Activated CD4-positive, alpha-beta T cell treated with anti-CD3 and anti-CD28 coated beads, Interleukin-2, Interleukin-6, amounts not matched to agents 100 ng/mL and 50 ng/mL, durations not matched to agents 16 hours and 8 hours (primary cell): ENCODE measurements at regions not wholly inside any gene's neighbourhood (a gene's known extent, or its start where the extent isn't known, plus 50 kb on each side); places are given as distances from the start of the nearest gene placed in this dataset.
A peak's percentile ranks its signal among the peaks of the same experiment; 100 is the strongest.

ENCODE experiments used
- DNase-seq: peaks from one replicate; pipeline ENCODE4 v3.0.0-alpha.2; 2020

DNA sequence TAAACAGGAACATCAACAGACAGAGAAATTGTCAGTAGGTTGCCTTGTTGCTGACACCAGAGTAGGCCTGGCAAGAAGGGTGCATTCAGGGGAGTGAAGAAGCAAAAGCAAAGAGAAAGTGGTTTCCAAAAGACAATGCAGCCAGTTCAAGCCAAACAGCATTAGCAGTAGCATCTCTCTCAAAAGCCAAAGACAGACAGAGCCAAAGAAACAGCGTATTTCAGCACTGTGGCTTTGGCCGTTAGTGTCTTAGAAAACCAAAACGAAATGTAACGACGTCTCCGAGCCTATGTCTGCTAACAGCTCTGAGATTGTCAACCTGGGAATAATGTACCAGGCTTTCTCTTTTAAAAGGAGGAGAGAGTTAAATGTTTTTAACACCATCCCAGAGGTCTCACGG, 178.6 kb downstream of the NRP2 start:
- no peak for DNase-seq

DNA sequence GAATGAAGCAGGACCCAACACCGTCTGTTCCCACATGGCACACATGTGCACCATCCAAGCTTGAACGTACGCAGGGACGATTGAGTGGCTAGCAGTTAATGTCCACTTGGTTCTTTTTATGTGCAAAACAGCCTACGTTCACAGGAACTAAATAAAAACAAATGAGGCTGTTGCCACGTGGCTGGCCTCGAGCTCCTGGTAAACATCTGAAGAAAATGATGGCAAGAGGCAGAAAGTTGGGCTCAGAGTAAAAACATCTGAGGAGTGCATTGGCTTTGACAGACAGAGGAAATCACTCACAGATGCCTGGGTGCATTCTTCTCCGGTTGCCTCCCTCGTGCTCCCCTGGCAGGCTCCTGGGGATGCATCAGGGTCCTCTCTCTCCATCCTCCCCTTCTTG, 177.9 kb downstream of the NRP2 start:
- no peak for DNase-seq

DNA sequence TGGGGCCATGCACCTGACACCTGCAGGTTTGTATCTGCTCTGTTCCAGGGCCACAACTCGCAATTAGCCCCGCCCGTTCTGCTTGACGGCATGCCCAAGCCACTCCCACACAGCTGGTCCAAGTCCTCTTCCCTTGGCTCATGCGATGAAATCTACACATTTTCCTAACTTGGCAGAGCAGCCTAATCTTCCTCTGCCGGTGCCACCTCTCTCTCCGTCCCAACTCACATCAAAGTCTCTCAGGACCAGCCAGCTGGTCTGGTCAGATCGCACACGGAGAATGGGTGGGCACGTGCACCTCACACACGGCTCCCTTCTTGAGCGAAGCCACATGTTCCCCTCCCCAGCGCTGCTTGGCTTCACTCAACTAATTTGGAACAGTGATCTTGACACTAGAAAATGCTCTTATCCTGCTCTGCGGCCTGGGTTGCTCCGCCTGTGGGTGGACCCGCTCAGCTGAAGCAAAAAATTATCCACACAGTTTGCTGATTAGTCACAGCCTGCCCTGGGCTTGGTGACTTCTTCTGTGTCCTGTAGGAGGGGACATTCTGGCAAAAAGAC, 176.7 kb downstream of the NRP2 start:
- DNase-seq = no peak

DNA sequence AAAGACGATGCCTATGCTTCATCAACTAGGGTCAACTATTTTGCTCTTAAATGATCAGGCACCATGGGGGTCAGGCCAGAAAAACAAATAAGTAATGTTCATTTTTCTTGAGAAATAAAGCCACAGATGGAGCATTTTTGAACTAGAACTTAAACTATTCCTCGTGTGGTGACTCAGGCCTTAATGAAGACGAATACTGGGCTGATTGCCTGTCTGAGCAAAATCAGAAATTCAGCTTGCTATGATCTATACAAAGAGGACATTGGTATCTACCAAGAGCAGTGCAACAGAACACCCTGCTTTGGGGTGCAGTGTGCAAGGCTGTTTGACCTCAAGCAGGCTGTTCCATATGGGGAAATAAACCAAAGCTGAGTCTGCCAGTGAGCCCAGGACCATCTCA, 176.0 kb downstream of the NRP2 start:
- no peak for DNase-seq

DNA sequence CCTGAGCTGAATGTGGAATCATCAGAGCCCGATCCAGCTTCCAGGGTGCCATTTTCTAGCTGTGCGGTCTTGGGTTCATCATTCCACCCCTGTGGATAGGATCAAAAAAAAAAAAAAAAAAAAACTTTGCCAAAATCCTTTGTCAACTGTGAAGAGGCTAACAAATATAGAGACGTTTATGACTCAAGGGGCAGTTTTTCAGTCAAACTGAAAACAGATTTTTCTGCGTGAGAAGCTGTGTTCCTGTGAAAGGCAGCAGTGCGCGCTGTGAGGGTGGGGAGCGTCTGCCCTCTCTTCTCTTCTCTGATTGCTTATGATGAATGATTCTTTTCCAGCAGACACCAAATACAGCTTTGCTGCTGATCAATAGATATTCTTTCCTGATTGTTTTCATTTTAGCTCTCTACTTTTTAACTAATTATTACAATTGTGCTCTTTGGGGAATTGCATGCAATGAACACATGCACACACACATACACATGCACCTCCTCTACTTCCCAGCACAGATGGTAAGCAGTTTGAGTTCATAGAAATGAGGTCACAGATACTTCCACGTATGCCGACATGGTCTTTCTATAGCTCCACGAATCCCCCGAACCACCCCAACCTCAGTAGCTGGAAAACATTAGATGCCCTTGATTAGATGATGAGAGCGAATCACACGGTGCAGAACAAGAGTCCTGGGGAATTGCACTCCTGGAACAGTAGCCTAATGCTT, 175.4 kb downstream of the NRP2 start:
- DNase-seq = peak; percentile 19

DNA sequence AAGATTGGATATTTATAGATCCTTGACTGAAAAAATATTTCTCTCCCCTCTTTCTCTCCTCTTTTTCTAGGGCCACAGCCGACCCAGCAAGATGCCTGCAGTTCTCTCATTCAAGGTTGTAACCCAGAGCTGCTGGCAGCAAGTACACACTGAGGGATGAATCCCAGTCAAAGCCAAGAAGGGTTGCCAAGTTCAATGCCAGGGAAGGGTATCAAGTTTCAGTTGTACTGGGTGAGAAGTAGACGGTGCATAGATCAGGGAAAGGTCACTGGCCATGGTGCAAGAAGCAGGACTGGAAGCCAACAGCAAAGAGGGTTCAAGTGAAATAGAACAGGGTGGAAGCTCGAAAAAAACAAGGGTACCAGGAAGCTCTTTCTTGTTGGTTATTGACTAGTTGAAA, 170.2 kb downstream of the NRP2 start:
- no peak for DNase-seq

DNA sequence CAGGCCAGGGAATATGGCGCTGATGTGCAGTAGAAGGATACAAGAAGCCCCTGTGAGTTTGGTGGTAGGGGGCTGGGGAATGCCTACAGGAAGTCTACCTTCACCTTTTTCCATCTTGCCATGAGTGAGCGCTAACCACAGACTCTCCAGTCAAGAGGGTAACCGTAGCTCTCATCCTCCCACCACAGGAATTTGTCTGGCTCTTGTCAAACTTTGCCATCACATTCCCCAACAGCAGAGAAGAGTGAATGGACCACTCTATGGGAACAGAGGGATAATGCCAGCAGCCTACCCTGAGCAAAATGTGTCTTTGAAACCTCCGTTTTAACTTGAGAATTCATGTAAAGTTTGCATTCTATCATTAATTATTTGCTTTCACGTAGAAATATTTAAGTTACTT, 168.3 kb downstream of the NRP2 start:
- DNase-seq = no peak

DNA sequence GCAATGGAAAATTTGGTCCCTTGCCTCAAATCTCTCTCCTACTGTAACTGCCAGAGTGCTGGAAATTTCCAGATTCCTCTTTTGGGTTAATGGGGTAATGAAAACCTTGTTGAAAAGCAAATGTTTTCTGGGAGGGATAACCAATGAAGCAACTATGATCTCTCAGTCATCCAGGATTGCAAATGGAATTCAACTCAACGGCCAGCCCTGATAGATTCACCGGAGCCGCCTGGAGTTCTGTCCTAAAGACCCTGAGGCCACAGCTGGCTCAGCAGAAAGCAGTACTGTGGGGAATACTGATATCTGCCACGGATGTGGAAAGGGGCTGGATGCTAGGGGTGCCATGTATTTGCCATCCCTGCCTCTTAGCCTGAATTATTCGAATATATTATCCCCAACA, 167.8 kb downstream of the NRP2 start:
- DNase-seq = no peak

DNA sequence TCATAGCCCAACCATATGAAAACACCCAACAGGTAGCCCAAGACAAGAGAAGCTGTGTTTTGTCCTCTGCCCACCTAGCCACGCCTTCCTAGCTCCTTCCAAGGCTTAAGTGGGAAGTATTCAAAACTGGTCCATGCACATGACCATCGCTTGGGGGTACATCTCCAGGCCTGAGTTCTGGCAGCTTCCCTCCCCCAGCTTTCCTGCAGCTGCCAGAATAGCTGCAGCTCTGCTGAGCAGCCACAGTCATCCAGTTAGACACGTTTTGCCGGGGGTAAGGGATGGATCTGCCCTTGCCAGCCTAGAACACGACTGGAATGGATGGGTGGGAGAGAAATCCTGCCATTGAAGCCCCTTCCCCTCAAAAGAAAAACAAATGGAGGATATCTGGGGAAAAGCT, 166.8 kb downstream of the NRP2 start:
- no peak for DNase-seq

DNA sequence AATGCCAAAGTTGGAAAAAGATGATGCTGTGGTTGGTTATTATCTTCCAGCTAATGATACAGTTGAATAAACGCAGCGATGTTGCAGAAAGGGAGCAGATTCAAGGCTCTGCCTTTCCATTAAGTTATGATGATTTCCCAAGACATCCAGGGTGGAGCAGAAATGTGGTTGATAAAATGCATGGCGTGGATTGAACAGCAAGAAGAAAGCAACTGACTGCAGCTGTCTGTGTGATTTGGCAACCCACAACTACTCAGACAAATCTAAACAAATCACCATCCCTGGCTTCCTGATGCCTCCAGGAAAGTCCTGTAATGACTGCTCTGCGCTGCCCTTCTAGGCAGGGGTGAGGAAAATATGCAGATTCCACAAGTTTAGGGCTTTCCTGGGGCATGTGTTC, 166.3 kb downstream of the NRP2 start:
- DNase-seq = no peak
